Caco-2 (cell line): ENCODE measurements at regions not wholly inside any gene's neighbourhood (a gene's known extent, or its start where the extent isn't known, plus 50 kb on each side); places are given as distances from the start of the nearest gene placed in this dataset.

Experiments
- BruUV-seq: library from RNA; stranded (reverse); fragments of 400-500 nt; replicated peaks from 2 replicates; lab custom pipeline; 2021; lab: Mats Ljungman, UMichigan
- CTCF ChIA-PET: fragments of 300-600 bp; sonication (Branson Sonifier 250); formaldehyde crosslinking; loops from one replicate; lab custom pipeline; 2022; ENCODE audit warnings: antibody characterized with exemption; lab: Charles Lee
- POLR2A ChIA-PET: fragments of 300-600 bp; sonication (Branson Sonifier 250); formaldehyde crosslinking; loops from one replicate; lab custom pipeline; 2022; ENCODE audit warnings: antibody characterized with exemption; lab: Charles Lee
- DNase-seq, 2 experiments: peaks; one replicate each; pipeline versions ENCODE4 v3.0.0 to v3.0.0-alpha.2; 2020 to 2022
- H3K27me3 ChIP-seq: replicated peaks from 2 replicates; pipeline ENCODE4 v1.6.0; 2011; ENCODE audit warnings: low read length; ENCODE audit not compliant: control insufficient read depth, insufficient read depth
- H3K36me3 ChIP-seq: 2 replicates; pipeline ENCODE4 v1.5.1; 2011; ENCODE audit warnings: low read length; ENCODE audit not compliant: control insufficient read depth, insufficient read depth
- H3K4me1 ChIP-seq: fragments of 250-450 bp; sonication (Bioruptor Pico); 2 replicates; pipeline ENCODE4 v1.5.1; 2020; ENCODE audit warnings: mild to moderate bottlenecking
- H3K4me3 ChIP-seq: 2 replicates; pipeline ENCODE4 v1.5.1; 2011; ENCODE audit warnings: low read depth, mild to moderate bottlenecking, control low read depth, low read length
- H3K9me3 ChIP-seq: fragments of 250-450 bp; sonication (Bioruptor Pico); 2 replicates; pipeline ENCODE4 v1.5.1; 2020; ENCODE audit warnings: mild to moderate bottlenecking, moderate library complexity
- H3K27ac Mint-ChIP-seq: one replicate; pipeline ENCODE4 v1.8.0; 2022; ENCODE audit warnings: mixed read lengths; ENCODE audit not compliant: unreplicated experiment
- H3K27me3 Mint-ChIP-seq: one replicate; pipeline ENCODE4 v1.8.0; 2022; ENCODE audit warnings: mixed read lengths; ENCODE audit not compliant: insufficient read depth, unreplicated experiment
- H3K36me3 Mint-ChIP-seq: one replicate; pipeline ENCODE4 v1.8.0; 2022; ENCODE audit warnings: mild to moderate bottlenecking, mixed read lengths; ENCODE audit not compliant: insufficient read depth, unreplicated experiment
- H3K4me1 Mint-ChIP-seq: one replicate; pipeline ENCODE4 v1.8.0; 2022; ENCODE audit warnings: low read depth, mixed read lengths; ENCODE audit not compliant: unreplicated experiment
- H3K4me3 Mint-ChIP-seq: one replicate; pipeline ENCODE4 v1.8.0; 2022; ENCODE audit warnings: mild to moderate bottlenecking, moderate library complexity, mixed read lengths; ENCODE audit not compliant: unreplicated experiment
- H3K9me3 Mint-ChIP-seq: one replicate; pipeline ENCODE4 v1.8.0; 2022; ENCODE audit warnings: mixed read lengths; ENCODE audit not compliant: unreplicated experiment
- CTCF ChIP-seq, 2 experiments: fragments of 200-600 bp in 1 of 2; IDR thresholded peaks; 1 replicate in 1 of 2; 2 replicates in 1 of 2; pipeline versions ENCODE4 v1.5.1 to v1.8.0; 2011 to 2022; ENCODE audit warnings: antibody characterized with exemption in 1 of 2, control low read depth in 1 of 2, inconsistent platforms in 1 of 2, low read depth in 1 of 2, low read length in 1 of 2, mild to moderate bottlenecking in 1 of 2, moderate library complexity in 1 of 2; ENCODE audit not compliant: insufficient read depth in 1 of 2, severe bottlenecking in 1 of 2, unreplicated experiment in 1 of 2
- intact Hi-C: fragments of 100-400 bp; cut with micrococcal nuclease; formaldehyde crosslinking; loops from one replicate; pipeline ENCODE4 v1.10.0; 2022; ENCODE audit not compliant: unreplicated experiment

GRCh38 chr2:226079196-226079595 lies 679.7 kb downstream of the NYAP2 start:
- Histone ChIP-seq H3K4me1 (no peaks in the 10 kb centered on the region), H3K9me3 (no peaks in the 10 kb centered on the region; the same call in 1 of the 2 replicates), H3K36me3 (no peaks in the 10 kb centered on the region), H3K27me3 (no peaks in the 10 kb centered on the region), H3K4me3 (no peak overlapping the region)
- no peak for TF ChIP-seq CTCF (IDR thresholded peaks at IDR 0.05; ENCODE audit: insufficient read depth in 1 of 2, low read depth in 1 of 2, low read length in 1 of 2, severe bottlenecking in 1 of 2, unreplicated experiment in 1 of 2)
- Mint-ChIP-seq H3K4me3 (no peak overlapping the region), H3K9me3 (no peaks in the 10 kb centered on the region), H3K4me1 (no peaks in the 10 kb centered on the region), H3K36me3 (no peaks in the 10 kb centered on the region), H3K27me3 (no peaks in the 10 kb centered on the region), H3K27ac (no peak overlapping the region)
- ChIA-PET POLR2A (no interaction called here), CTCF (no interaction called here)
- intact Hi-C loops, result no loop called here
- no TSS peak for BruUV-seq
- DNase-seq, result no peak

- intact Hi-C loops, result no loop called here
- H3K9me3 Mint-ChIP-seq, result no peaks in the 10 kb centered on the region
- no peak for DNase-seq
- Histone ChIP-seq H3K27me3 (no peaks in the 10 kb centered on the region), H3K36me3 (no peaks in the 10 kb centered on the region), H3K9me3 (no peaks in the 10 kb centered on the region), H3K4me1 (no peaks in the 10 kb centered on the region), H3K4me3 (no peak overlapping the region)
- ChIA-PET POLR2A (no interaction called here), CTCF (no interaction called here)
- H3K4me3 Mint-ChIP-seq, result no peak overlapping the region
- no peaks in the 10 kb centered on the region for H3K27me3 Mint-ChIP-seq
- no peak for TF ChIP-seq CTCF (IDR thresholded peaks at IDR 0.05; ENCODE audit: insufficient read depth in 1 of 2, low read depth in 1 of 2, low read length in 1 of 2, severe bottlenecking in 1 of 2, unreplicated experiment in 1 of 2)
- no peaks in the 10 kb centered on the region for H3K36me3 Mint-ChIP-seq
- BruUV-seq, result no TSS peak
- no peaks in the 10 kb centered on the region for H3K4me1 Mint-ChIP-seq
- no peak overlapping the region for H3K27ac Mint-ChIP-seq
Measured at GRCh38 chr2:226078666-226079065, 679.2 kb downstream of the NYAP2 start.

GRCh38 chr2:226077841-226078240 lies 678.3 kb downstream of the NYAP2 start:
- Histone ChIP-seq H3K36me3 (no peaks in the 10 kb centered on the region), H3K4me3 (no peak overlapping the region), H3K27me3 (no peaks in the 10 kb centered on the region), H3K9me3 (no peaks in the 10 kb centered on the region), H3K4me1 (no peaks in the 10 kb centered on the region)
- no TSS peak for BruUV-seq
- Mint-ChIP-seq H3K9me3 (no peaks in the 10 kb centered on the region), H3K4me3 (no peak overlapping the region), H3K36me3 (no peaks in the 10 kb centered on the region), H3K4me1 (no peaks in the 10 kb centered on the region), H3K27me3 (no peaks in the 10 kb centered on the region), H3K27ac (no peak overlapping the region)
- no peak for TF ChIP-seq CTCF (IDR thresholded peaks at IDR 0.05; ENCODE audit: insufficient read depth in 1 of 2, low read depth in 1 of 2, low read length in 1 of 2, severe bottlenecking in 1 of 2, unreplicated experiment in 1 of 2)
- ChIA-PET POLR2A (no interaction called here), CTCF (no interaction called here)
- no peak for DNase-seq
- intact Hi-C loops, result no loop called here
